CD4-positive, alpha-beta T cell treated with Interleukin-17A for 1 hour (primary cell): ENCODE measurements at regions not wholly inside any gene's neighbourhood (a gene's known extent, or its start where the extent isn't known, plus 50 kb on each side); places are given as distances from the start of the nearest gene placed in this dataset.
"Not testable (repeated sequence)": the region's sequence is repeated elsewhere in the genome, so short reads cannot be mapped to it uniquely, and the experiment has no call there.

ENCODE experiments used
- DNase-seq: peaks from one replicate; pipeline ENCODE4 v3.0.0-alpha.2; 2020

DNA sequence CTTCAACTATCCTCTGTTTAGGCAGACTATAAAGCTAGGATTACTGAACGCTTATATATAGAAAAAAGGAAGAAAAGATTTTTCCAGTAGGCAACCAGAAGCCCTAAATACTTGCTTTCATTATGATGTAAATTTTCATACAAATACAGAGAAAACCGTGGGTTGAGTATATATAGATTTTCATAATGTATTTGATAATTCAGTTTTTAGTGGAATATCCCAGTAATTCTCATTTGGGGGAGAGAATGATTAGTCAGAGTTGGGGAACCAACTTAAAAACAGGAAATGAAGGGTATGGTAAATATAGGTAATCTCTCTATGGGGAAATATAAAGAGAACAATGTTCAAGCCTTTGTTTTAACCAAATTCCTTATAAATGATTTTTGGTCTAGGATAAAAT lies 154.0 kb upstream of the CITED2 start:
- DNase-seq, result no peak

DNA sequence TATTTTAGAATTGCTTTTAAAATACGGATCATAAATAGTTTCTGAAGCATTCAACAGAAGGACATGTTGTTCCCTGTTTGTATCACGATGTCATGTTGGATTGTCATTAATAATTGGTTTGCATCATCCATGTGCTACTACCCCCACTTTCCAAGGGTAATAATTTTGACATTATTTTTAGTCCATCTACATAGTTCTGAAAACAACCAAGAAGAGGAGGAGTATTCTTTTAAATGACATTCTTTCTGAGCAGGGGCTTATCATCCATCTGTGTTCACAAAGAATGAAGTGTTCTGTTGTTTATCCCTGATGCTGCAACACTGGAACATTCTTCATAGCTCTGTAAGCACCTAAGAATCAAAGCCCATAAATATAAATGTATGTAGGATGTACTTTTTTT lies 151.0 kb upstream of the CITED2 start:
- DNase-seq, result no peak

DNA sequence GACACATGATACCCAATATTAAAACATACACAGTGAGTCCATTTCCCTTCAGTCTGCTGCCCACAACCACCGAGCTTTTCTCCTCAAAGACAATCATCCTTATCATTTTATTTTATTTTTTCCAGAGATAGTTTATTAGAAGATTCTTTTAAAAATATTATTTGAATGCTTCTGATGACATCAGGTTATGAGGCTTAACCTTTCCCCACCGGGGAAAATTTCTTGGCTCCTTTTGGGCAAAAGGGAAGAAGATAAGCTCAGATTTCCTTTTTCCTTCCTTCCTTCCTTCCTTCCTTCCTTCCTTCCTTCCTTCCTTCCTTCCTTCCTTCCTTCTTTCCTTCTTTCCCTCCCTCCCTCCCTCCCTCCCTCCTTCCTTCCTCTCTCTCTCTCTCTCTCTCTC lies 149.5 kb upstream of the CITED2 start:
- DNase-seq, result no peak

DNA sequence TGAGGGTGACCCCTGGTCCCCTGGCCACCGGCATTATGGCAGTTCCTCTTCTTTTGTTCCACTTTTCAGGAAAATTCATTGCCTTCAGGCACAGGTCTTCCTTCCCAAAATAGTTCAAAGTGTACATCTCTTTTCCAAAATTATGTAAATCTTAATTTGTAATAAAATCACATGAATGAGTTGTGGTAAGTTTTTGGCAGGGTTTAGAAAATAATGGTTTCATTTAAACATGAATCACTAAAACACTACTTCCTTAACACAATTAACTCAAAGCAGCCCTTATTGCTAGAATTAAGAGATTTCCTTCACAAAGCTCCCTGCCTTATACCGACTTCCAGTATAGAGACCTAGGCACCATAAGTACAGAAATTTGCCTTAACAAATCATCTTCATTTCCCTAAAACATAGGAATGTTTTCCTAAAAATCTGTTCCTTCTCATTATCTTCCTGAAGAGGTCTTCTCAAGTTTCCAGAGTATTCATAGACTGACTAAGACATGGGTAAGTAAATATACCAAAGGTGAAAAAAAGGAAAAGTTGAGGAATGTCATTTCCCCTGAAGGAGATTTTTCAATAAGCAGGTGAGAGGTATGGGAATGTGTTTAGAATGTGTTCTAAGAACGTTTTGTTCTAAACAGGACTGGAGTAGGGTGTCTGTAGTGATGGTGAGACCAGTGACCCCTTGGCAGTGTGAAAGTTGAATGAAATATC lies 148.2 kb upstream of the CITED2 start:
- no peak for DNase-seq

DNA sequence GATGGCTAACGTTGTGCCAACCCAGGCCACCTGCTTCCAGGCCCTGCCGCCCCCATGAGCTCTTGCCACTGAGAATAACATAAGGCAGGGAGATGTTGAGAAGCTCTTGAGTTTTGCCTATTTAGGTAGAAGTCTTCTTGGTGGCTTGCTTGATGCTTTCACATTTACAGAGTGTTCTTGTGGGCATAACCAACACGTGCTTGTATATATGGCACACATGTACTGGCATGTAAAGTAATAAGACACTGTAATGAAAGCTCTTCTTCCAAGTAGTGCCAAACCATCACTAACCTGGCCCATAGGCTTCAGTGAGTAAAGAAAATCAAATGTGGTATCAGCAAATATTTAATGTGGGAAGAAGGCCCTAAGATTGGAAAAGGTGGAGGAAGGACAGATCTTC lies 146.9 kb upstream of the CITED2 start:
- no peak for DNase-seq

DNA sequence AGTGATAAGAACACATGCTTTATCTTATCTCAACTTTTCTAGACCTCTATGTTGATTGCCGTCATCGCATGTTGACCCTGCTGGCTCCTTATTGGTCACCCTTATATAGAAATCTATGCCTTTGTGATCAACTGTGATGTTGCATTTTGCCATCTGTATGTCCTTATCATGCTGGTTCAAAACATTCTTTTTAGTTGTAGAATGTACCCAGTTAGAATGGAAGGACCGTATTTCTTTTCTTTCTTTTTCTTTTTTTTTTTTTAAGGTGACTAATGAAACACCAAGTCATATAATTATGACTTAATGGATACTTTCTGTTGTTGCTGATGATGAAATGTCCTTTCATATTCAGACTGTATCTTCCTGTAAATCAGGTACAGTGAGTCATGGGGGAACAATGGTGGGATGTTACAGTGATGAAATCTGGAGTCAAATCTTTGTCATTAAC lies 145.9 kb upstream of the CITED2 start:
- DNase-seq, result no peak

DNA sequence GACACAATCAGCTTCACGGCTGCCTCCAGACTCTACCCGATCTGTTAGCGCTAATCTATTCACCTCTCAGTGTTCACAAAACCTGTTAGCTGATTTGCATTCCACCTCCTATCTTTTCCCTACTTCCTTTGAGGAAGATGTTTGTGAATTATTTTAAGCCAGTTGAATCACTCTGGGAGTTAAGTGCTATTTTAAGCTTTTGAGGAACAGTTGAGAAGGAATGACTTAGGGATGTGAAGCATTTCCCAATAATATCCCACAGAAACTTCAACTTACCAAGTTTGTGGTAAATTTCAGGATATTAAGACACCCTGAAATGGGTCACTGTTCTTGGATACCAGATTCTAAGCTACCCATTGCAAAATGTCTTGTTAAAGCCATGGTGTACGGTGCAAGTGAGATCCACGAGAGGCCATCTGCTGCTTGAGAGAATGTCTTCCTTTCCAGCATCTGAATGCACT lies 145.2 kb upstream of the CITED2 start:
- DNase-seq, result no peak

DNA sequence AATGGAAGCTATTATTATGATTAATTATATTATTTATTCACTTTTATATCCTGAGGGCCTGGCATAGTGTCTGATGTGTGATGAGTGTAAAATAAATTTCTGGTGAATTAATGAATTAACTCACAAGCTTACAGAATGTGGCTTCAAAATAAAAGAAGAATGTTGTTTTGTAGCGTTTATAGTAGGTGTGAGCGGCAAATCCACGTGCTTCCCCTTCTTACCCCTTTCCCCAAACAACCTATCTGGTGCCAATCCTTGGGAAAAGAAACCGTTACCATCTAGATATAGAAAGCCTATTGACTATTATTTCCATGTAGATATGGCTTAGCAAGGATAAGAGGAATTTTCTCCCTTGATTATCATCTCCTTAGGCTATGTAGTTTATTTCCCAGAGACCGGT lies 144.6 kb upstream of the CITED2 start:
- DNase-seq, result no peak

DNA sequence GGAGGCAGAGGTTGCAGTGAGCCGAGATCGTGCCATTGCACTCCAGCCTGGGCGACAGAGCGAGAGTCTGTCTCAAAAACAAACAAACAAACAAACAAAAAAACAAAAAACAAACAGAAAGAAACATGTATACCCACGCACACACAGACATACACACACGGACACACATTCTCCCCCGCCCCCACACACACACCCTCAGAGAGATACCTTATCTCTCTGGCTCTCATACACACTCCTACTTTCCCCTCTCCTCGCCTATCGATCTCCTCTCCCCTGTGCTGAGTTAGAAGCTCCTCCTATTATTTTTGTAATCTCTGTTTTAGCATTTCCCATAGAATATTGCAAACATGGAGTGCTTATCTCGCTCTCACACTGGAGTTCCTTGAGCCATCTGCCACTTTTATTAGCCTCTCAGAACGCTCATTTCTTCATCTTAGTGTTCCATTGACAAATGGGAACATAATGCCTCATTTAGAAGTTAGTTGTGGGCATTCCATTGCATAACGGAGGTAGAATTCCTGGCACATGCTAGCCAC lies 144.2 kb upstream of the CITED2 start:
- DNase-seq, result no peak

DNA sequence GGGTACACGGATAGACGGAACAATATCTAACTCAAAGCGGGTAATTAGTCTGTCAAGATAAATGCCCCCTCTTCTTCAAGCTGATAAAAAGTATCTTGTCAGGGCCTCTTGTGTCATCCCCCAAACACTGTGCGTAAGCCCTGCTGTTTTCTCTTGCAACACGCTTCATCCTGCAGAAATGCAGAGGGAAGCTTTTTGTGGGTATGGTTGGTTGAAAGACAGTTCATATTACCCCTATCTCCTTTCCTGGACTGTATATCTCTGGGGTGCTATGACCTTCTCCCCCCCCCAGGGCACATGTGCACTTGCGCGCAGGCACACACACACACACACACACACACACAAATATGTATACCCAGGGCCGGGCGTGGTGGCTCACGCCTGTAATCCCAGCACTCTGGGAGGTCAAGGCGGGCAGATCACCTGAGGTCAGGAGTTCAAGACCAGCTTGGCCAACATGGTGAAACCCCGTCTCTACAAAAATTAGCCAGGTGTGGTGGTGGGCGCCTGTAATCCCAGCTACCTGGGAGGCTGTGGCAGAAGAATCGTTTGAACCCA lies 143.6 kb upstream of the CITED2 start:
- DNase-seq, result not testable (repeated sequence)

DNA sequence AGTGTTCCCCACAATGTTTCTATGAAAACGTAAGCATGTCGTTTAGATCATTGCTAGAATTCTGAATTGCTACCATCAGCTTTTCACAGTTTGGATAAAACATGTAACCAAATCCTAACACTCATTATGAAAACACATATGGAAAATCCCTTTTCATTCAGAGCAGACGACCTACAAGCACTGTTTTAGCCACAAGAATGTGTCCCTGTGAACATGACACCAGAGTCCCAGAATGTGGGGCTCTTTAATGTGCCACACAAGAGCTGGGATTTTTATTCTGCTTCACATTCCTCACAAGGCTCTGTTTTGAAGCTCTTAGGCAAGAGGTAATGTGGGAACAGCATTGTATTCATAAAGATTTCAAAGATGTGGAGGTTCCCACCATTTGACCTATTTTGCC lies 141.1 kb upstream of the CITED2 start:
- no peak for DNase-seq

DNA sequence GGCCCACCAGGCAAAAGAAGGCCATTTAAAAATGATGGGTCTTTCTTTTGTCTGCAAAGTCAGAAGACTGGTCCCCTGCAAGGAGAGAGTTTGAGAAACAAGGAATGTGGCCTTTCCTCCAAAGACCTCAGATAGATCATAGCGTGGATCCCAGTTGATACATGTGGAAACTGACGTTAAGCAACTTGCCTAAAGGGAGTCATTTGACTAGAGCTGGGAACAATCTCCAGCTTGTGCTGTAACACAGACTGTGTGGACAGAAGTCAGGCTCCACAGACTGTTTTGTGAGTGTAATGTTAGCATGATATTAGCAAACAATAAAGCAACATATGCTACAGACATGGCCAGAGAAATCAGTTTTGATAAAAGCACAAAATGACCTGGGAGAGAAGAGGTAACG lies 140.4 kb upstream of the CITED2 start:
- no peak for DNase-seq

DNA sequence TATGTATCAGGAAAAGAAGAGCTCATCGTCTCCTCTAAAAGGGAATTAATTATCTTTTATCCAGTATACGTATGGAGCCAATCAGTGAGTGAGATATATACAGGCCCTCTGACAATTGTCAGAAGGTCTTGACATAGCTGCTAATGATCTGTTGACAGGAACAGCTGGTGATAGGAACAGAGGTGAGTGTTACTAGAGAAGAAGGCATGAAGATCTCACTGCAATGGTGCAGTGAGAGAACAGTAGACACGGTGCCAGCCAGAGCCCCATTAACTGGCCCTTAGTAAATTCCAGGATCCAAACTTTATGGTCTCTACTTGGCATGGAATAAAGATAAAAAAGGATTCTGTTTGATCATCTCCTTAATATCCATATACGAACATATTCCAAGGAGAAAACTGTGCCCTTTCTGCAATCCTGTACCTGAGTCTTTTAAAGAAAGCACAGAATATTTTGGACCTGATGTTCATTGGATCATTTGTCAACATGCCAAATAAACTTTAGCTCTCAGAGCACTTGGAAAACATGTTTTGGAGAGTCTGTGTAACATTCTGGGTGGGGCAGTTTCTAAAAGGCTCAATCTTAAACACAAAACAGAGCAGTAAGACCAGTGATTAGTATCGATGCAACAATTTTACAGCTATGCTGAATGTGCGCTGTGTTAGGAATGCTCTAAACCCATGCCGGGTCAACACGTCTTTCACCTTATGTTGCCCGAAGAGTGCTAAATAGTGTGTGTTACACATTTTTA lies 135.8 kb upstream of the CITED2 start:
- no peak for DNase-seq

DNA sequence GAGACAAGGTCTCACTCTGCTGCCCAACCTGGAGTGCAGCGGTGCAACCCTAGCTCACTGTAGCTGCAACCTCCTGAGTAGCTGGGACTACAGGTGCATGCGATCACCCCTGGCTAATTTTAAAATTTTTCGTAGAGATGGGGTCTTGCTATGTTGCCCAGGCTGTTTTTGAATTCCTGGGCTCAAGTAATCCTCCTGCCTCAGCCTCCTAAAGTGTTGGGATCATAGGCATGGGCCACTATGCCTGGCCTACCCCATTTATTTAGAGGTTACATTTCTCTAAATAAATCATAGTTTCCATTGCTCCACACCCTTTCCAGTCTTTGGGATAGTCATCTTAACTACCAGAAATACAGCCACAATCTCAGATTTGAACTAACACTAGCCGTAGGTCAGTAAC lies 134.7 kb upstream of the CITED2 start:
- DNase-seq, result no peak

DNA sequence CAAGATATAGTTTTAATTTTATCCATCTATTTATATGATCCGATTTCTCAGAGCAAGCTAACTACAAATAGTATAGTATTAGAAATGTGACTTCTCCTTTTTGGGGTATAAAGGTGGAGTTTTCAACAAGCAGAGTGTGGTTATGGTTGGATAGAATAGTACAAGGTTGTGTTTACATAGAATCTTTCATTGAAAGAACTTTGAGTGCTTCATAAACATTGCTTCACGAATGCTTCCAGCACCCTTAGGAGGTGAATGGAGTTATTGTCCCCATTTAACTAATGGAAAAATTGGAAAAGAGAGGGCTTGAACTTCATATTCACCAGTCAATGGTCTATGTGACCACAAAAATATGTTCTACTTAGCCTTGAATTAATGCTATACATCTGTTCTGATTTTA lies 134.1 kb upstream of the CITED2 start:
- DNase-seq, result no peak

DNA sequence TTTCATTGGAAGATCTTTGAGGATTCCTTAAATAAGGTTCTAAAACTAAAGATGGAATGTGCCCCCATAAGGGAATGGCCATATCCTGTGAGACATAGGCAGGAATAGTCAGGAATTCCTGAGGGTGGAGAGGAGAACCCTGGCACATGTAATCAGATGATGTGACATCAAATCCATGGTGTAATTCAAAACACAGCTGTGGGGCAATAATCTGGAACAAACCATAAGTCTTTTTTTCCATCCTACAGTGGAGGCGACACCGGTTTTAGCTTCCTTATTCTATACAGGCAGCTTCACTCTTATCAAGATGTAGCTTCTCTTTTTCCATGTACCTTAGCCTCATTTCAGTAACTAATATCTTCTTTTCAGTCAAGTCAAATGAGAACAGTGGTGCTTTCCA lies 133.6 kb upstream of the CITED2 start:
- DNase-seq, result no peak

DNA sequence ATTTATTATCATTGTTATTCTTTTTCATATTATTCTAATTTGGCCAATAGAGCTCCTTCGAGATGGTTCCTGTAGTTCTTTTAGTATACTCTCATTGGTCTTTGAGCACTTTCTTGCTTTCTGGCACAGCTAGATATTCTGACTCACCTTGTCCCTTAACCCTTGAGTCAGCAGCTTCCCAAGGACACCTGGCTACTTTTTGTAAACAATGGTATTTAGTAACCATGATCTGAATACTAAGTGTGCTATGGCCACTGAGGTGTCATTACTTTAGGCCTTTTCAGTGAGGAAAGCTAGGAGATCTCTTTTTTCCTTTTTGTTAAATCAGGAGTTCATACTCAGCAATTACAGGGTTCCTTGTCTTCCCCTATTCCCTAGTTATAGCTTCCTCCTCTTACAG lies 126.5 kb upstream of the CITED2 start:
- no peak for DNase-seq

DNA sequence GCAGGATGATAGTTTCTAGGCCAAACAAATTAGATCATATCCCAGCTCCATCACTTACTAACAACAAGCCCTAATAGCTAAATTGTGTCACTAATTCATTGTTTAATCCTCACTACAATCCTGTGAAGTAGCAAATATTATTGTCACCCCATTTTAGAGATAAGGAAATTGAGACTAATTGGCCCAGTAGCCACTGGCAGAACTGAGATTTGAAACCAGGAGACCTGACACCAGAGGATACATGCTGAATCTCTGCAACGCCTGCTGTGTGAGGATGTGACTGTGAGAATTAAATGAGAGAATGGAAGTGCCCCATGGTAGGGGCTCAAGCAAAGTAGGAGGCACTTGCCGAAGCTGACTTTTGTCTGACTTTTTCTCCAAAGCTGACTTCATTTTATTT lies 124.3 kb upstream of the CITED2 start:
- no peak for DNase-seq

DNA sequence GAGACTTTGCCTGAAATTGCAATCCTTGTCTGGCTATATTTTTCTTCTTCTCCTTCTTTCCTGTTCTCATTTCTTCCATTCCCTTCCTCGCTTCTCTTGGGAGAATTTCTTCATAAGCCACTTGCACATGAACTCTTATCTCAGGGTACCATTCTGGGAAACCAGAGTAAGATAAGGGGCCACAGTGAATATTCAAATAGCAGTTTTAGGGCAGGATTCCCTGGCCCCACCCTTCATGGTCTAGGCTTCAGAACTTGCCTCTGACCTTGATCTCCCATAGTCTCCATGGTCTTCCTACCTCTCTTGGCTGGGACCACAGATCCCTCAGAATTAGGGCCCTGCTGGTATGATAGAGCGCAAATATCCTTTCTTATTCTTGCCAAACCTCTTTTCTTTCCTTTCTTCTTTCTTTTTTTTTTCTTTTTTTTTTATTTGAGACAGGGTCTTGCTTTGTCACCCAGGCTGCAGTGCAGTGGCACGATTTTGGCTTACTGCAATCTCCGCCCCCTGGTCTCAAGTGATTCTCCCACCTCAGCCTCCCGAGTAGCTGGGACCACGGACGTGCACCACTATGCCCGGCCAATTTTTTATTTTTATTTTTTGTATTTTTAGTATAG lies 123.0 kb upstream of the CITED2 start:
- no peak for DNase-seq

DNA sequence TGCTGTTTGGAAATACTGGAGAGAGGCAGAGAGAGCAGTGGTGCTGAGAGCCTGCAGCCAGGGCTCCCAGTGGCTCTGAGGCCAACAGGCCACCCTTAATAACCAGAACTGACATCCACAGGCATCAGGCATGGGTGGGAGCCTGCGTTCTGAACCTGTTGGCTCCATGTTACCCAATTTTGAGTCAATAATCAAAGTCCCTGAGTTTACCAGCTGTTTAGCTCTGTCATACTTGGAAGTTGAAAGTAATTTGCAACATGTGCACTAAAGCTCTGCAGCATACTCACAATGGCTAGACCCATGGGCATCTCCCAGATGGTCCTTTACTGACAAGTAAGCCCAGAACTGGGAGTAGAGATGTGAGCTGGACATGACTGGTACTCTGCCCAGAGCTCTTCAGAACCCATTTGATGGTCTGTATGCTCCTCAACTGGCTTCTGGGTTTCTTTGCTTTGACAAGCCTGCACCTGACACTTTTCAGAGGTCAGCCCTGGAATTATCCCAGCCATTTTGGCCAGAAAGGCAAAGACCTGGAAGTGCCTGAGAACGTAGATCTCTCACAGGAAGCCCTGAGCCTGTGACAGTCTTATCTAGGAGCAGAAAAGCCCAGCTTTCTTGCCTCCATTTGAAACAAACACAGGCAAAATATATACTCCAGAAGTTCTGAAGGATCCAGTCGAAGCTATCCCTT lies 122.4 kb upstream of the CITED2 start:
- no peak for DNase-seq

DNA sequence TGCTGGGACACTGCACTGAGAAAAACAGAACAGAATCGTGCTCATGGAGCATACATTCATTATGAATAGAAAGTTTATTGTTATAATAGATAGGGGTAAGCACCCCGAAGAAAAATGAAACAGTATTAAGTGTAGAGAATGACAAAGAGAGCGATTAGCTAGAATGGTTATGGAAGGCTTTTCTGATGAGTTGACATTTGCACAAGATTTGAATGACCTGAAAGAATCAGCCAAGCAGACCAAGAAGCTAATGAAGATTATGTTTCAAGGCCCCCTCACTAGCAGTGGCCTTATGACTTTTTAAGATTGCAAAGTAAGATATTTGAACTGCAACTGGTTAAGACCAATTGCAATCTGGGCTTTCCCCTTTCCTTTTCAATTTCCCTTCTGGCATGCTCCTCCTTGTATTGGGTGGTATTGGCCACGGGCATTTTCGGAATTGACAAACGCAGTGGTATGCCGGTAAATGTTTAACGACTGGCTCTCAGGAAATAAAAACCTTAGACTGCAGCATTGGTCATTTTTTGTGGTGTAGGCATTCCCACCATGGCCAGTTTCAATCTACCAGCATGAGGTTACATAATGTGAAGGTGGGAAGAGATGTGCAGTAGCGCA lies 120.0 kb upstream of the CITED2 start:
- no peak for DNase-seq

DNA sequence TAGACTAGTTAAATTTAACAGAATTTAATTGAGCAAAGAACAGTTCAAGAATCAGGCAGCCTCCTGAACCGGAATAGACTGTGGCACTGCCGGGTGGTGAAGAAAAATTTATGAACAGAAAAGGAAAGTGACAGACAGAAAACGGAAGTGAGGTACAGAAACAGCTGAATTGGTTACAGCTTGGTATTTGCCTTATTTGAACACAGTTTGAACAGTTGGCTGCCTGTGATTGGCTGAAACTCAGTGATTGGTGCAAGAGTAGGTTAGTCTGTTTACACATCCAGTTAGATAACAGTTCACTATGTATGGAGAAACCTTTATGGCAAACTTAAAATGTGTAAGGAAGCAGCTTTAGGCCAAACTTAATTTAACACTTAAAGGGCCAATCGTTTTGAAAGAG lies 116.0 kb upstream of the CITED2 start:
- peak; percentile 71 for DNase-seq

DNA sequence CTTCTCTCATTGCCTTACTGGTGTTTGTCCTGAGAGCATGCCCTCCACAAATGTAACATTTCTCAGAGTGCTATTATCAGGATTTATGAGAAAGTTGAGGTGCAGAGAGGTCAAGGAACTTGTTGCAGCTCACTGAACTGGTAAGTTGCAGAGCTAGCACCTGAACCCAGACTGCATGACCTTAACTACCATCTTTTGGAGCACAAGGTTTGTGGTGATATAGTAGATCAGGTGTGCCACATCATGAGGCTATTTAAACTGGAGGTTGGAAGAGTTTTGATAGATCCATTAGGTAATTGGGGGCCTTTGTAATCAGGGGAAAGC lies 112.0 kb upstream of the CITED2 start:
- no peak for DNase-seq
